GM19438 (cell line): ENCODE measurements at regions not wholly inside any gene's neighbourhood (a gene's known extent, or its start where the extent isn't known, plus 50 kb on each side); places are given as distances from the start of the nearest gene placed in this dataset.

Source experiments
- ATAC-seq: cut with Tn5 transposase; IDR thresholded peaks from one replicate; pipeline ENCODE4 v1.9.1; 2021; ENCODE audit warnings: low read depth; ENCODE audit not compliant: unreplicated experiment

DNA sequence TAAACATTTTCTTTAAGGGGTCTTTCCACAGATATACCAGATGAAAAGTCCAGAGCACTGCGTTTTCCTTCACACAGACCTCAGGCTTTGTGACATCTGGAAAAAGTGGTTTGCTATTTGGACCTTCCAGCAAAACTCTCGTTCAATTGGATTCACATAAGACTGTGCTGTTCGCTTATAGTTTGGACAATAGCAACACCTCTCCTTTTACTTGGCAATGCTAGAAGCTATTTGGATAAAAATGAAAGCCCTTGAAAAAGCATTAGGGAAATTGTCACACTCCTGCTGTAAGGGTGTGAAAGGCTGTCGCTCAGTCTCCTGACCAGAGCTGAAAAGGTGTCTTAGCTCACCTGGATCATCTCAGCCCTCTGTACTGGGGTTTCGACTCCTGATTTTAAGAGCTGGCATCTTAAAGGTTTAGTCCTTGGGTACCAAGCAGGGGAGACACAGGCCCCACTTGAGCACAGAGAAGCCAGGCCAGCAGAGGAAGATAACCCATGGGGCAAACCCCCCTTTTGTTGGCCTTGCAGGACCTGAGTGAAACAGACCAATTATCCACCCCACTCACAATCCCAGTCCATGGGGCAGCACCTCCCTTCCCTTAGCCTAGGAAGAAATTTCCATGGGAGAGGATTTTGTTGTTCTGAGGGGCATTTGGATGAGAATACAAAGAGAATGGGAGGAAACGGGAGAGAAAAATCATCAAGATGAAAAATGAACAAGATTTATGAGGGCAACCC, 257.6 kb downstream of the DLEU7 start:
- no peak for ATAC-seq

DNA sequence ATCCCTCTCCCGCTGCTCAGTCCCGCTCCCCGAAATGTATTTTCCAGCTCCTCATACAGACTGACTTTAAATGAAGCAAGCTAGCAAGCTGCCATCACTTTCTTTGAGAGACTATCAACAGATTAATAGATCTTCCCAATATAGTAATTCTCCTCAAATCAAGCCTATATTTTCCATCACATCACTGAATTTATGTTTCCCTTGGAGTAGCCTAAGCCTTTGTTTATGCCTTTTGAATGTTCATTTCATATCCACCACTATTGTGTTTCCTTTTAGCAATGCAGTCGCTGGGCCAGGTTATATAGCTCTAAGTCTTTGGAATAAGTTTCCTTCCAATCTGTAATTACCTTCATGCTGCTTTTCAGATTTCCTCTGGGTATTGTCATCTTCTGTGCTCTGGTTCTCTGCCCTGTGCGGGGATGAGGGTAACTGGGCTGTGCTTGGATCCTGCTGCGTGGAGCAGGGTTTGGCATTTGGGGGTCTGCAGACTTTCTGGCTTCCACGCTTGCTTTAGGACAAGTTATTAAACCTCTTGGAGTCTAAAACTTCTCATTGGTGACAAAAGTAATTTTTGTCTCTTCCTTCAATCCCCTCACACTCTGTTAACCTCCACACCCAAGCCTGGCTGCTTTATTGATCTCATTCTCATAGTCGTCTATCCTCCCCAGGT, 256.9 kb downstream of the DLEU7 start:
- no peak for ATAC-seq

DNA sequence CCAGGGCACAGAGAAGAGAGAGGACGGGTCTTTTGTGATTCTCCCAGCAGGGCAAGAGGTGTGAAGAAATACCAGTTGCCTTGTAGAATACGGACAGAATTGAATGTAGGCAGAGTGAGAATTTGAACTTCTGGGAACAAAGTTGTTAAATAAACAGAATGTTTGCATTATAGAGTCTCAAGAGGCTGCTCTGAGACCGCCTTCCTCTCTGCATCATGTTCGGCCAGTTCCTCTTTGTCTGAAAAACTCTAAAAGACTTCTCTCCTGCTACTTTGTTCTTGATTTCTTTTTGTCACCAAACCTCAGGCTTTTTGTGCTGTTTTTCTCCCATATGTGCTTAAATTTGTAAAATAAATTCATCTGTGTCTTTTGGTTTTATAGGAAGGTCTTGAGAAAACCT, 256.4 kb downstream of the DLEU7 start:
- no peak for ATAC-seq

DNA sequence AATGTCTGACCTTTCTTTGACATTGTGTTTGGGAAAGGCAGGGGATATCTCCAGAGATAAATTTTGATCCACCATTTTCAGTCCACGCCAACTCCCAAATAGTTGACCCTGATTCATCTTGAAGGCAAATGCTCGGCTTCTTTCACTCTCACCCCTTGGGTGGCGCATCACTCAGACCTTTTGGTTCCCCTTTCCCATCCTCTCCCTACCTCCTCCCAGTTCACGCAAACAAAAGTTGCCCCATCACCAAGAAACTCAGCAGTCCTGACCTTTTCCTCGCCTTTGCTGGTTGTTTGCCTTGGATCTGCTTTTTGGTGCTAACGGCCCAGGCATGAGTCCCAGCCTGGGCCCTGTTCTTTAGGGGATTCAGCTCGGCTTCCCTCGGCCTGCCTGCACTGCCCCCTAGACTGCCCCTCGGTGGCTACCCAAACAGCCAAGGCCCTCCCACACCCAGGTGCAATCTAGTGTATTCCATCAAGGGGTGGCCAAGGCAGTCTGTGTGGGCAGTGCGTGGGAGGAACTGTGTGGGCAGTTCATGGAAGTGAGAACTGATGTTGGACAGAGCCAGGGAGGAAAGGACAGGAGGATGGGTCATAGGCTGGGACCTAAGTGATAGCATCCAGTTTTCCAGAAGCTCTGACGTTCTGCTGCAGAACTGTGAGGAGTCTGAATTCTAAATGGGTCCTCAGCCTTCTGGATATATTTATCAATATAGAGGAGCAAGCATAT, 255.7 kb downstream of the DLEU7 start:
- no peak for ATAC-seq

DNA sequence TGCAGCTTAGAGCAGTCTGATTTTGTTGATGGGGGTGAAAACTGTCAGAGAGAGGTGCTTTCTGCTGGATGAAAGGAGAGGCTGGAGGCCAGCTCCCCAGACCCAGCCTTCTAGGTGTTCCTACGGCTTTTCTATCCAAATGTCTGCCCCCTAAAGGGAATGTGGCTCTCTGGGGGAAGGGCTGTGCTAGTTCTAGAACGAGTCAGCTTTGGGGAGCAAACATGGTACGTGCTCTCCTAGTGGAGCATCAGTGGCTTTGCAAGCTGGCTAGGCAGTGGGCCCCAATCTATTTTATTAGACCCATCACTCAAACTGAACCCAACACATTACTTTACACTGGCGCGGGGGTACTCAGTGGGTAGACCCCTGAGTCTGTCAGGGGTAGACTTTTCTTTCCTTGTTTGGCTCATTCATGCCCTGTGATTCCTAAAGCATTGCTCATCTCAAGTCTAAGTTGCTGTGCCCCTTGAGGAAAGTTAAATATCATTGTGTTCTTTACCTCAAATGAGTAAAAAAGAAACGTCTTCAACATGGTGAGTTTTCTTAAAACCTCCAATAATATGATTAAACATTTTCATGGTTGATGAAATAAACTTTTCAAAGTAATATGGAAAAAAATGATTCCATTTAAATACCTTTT, 254.9 kb downstream of the DLEU7 start:
- no peak for ATAC-seq

DNA sequence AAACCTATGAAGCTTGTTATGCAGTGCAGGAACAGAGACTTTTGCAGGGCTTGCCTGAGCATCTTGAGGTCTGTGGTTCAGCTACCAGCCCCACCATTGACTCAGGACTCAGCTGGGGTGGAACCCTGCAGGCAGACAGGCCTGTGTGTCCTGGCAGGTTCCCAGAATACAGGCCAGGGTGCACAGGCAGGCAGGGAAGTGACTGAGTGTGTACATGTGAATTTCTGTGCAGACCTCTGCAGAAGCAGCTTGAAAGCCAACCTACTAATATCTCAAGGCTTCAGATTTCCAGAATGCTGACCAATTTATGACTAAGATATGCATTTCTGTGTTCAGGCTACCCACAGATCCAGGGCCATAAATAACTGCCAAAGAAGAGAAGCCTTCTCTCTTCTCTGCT, 254.4 kb downstream of the DLEU7 start:
- ATAC-seq = no peak

DNA sequence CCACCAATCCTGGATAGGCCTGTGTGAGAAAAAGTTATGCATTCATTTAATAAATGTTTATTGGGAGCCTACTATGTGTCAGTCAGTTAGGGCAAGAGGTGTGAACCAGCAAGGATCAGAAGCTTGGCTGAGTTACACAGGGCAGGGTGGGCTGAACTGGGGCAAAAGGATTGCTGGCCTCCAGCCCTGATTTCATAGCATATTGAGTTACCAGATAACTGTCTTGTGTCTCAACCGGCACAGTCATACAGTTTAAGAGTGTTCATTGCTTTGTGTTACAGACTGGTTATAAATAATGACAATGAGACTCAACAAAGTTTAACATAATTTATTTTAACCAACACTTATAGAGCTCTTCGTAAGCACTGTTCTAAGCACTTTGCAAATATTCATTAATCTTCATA, 253.8 kb downstream of the DLEU7 start:
- no peak for ATAC-seq

DNA sequence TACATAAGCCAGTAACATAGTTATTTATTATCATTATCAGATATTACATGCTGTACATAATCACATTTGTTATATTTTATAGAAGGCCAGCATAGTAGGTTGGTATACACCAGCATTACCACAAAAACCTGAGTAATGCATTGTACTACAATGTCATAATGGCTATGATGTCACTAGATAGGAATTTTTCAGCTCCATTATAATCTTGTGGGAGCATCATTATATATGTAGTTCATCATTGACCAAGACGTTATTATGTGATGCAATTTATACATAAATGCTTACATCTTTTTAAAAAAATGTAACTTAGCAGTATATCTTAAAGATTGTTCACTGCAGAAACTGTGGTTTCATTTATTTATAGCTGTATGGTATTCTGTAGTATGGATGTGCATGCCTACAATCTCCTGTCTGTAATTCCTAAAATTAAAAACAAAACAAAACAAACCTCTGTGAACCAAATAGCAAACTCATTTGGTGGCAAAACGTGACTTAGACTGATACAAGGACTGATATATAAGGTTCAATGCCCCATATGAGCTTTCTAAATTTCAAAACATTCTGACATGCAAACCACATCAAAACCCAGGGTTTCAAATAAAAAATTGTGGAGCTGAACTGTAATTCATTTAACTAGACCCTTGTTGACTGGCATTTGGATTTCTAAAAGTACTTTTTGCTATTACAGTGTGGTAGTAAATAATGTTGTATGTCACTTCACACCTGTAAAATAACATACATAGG, 250.9 kb downstream of the DLEU7 start:
- ATAC-seq = no peak

DNA sequence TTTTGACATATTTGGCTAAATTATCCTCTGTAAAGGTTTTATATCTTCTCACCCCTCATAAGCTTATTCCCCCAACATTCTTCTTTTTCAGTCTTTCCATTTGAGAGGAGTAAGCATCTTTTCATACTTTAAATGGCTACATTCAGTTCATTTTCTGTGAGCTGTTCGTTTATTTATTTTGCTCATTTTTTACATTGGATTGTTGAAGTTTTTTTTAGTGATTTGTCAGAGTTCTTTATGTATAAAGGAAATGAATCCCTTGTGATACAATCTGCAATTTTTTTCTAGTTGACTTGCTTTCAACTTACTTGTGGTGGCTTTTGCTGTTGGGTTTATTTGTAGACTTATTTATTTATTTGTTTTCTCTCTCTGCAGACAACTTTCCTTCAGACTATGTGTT, 250.3 kb downstream of the DLEU7 start:
- no peak for ATAC-seq

DNA sequence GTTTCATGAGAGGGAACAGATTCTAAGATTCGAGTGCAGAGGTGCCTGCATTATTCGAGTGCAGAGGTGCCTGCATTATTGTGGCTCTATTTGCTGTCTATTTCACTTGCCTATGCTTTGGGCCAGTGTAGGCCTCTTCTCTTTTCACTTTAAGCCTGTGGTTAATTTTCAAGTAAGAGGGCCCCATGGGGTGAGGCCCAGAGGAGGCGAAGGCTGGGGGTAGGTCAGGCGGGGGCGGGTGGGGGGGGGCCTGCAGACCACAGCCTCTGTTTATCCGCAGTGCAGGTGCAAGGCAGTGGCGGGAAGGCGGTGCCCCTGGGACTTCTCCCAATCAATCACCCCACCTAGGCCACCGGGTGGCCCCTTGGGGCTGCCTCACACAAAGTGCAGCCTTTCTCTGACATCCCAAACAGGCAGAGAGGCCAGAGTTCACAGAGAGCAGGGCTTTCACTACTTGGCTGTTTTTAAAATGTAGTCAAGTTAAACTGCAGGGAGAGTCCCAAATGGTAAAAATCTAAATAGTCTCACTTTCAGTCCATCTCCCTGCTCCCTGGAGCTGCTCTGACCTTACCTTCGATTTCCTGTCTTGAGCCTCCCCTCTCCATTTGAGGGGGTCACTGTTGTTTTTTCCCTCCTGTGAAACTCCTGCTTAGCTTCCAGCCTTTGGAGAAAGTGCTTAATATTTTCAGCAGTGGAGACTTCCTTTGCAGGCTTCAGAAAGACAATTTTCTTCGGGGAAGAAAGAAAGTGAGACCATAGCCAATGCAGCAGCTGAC, 249.0 kb downstream of the DLEU7 start:
- peak; percentile 89 for ATAC-seq

DNA sequence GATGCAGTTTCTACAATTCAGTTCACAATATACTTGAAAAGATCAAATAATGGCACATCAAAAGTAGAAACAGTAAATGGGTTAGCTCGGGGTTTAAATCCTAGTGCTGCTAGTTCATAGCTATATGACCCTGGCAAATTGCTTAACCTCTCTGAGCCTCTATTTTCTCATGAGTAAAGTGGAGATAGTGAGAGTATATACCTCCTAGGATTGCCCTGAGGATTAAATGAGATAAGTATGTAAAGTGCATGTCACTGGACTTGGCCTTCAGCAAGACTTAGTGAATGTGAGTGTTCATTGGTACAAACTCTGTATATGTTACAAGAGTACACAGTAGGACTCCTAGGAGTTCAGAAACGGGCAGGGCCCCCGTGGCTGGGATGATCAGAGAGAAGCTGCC, 248.3 kb downstream of the DLEU7 start:
- ATAC-seq = no peak

DNA sequence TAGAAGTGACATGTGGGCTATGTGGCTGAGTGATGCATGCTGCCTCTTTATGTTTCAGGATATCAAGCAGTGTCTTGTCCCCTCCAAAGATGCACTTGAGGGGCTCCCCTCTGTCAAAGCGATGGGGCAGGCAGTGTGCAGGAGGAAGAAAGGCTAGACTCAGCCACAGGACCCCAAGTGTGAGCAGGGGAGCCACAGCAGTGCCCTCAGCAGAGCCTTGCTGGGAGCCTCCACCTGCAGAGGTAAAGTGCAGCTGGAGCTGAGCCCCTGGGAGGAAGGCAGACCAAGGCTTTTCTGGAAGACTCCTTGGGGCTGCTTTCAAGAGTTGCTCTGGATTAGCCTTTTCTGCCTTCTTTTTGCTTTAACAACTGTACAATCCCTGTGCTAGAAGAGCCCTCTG, 247.3 kb downstream of the DLEU7 start:
- no peak for ATAC-seq

DNA sequence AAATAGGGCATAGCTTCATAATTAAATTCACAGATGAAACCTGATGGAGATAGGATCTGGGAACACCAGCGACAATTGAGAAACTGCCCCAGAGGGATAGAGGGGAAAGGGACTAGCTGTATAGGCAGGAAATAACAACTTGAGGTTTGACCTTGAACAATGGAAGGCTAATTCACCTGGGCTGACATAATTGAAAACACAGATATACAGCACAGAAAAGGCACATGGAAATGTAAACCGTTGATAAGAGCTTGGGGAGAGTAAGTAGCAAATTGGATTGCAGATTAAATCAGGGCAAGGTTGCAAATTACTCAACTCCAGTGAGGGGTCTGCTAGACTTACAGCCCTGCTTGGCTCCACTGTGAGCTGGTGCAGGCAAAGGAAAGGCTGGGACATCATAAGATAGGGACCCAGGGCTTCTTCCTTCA, 246.7 kb downstream of the DLEU7 start:
- ATAC-seq = no peak

DNA sequence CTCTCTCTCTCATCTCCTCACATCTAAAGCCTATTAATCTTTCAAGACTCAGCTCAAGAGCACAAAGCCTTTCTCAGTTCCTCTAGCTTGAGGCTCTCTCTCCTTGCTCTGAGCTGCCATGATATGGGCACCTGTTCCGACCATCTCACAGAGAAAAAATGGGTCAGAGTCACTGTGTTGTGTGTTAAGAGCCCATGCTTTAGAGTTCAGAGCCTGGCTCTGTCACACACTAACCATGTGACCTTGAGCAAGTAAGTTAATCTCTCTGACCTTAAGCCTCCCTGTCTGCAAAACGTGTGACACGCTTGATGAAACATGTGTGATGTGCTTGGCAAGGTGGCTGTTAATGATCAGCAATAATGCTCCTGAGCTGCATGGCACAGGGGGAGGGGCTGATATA, 245.2 kb downstream of the DLEU7 start:
- no peak for ATAC-seq

DNA sequence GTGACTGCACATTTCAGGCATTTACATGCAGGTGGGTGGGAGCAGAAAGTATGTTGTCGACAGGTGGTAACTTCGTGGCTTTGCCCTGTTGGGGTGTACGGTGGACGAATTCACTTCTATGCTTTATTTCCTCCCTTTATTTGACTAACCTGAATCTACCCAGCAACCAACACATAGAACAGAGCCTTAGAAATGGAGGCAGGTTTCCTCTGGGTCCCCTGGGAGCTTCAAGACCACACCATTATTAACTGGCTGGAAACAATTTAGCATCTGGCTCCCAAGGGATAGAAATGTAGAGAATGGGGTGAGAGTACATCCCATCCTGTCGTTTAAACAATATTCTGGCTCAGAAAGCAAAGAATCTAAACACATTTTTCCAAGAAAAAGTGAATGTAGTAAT, 244.4 kb downstream of the DLEU7 start:
- no peak for ATAC-seq

DNA sequence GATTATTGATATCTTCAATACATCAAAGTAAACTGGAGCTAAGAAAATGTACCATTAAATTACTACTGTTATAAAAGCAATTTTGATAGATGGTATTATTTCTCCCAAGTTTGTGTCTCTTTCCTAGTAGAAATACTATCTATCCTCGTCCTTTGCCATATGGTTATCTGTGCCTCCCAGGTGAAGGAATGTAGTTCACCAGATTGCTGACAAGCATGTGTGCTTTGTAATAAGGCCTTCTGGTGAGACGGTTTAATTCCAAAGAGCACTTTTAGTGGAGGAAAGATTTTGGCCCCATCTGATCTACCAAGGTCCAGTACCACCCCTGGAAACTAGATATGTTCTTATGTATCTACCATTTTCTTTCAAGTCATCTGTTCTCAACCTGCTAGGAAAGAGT, 243.6 kb downstream of the DLEU7 start:
- ATAC-seq = no peak

DNA sequence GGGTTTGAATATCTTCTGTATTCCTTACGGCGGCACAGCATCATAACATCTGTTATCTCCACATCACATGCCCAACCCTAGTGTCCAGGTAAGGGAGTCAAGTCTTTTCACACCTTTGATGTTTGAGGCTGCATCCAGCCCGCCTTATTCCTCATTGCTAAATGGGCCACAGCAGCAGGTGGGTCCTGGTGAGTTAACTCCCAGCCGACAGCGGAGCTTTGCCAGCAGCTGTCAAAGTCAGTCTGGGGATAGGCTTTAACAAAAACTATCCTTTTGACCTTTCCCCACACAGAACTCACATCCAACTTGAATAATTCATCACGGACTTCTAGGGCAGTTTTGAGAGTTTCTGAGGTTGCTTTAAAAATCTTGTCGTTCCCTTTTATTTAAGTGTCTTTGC, 235.1 kb downstream of the DLEU7 start:
- ATAC-seq = no peak

DNA sequence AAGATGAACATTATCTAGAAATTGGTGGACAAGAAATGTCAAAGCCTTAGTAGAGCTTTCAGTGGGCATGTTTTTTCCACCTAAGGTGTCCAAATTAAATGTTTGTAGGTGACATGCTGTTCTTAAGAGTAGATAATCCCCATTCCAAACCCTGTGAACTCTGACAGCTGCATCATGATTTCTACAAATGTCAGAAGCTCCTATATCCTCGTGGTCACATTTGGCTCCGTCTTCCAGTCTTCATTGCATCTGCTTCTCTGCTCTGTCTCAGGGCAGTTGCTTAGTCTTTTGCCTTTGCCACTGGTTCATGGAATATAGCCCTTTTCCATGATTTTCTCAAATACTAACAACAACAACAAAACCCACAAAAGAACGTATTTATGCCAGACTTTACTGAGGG, 234.5 kb downstream of the DLEU7 start:
- no peak for ATAC-seq

DNA sequence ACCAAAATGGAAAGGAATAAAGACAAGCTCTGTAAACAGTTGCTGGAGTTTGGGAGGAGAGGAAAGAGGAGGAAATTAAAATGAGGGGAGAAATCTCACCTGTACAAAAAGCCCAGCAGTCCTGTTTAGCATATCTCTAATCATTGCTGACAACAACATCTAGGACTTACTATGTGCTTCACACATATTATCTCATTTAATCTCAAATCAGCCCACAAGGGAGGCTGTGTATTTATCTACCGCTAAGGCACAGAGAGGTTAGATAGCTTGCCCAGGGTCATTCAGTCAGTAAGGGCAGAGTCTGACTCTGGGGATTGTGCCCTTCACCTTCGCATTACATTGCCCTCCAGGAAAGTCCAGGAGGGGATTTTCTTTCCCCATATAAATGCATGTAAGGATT, 233.3 kb downstream of the DLEU7 start:
- ATAC-seq = no peak
